Fibroblast of upper back skin (primary cell): ENCODE measurements at regions not wholly inside any gene's neighbourhood (a gene's known extent, or its start where the extent isn't known, plus 50 kb on each side); places are given as distances from the start of the nearest gene placed in this dataset.

Experiments used
- DNase-seq: peaks from one replicate; pipeline ENCODE4 v3.0.0-alpha.2; 2013

- no peak for DNase-seq
Measured at GRCh38 chr2:136209561-136210454, 91.9 kb upstream of the CXCR4 start.

- DNase-seq = no peak
Measured at GRCh38 chr2:136208682-136209420, 90.9 kb upstream of the CXCR4 start.

GRCh38 chr2:136207665-136208064, 89.7 kb upstream of the CXCR4 start:
- no peak for DNase-seq

- DNase-seq = no peak
Measured at GRCh38 chr2:136207030-136207623, 89.2 kb upstream of the CXCR4 start.

GRCh38 chr2:136206613-136207012, 88.7 kb upstream of the CXCR4 start:
- no peak for DNase-seq

GRCh38 chr2:136205615-136206014, 87.7 kb upstream of the CXCR4 start:
- no peak for DNase-seq

- no peak for DNase-seq
Measured at GRCh38 chr2:136204971-136205370, 87.0 kb upstream of the CXCR4 start.

GRCh38 chr2:136195226-136195625, 77.3 kb upstream of the CXCR4 start:
- DNase-seq = no peak

- DNase-seq = no peak
Measured at GRCh38 chr2:136191041-136191440, 73.1 kb upstream of the CXCR4 start.

- DNase-seq = no peak
Measured at GRCh38 chr2:136189221-136189782, 71.4 kb upstream of the CXCR4 start.

- no peak for DNase-seq
Measured at GRCh38 chr2:136188086-136188485, 70.1 kb upstream of the CXCR4 start.

GRCh38 chr2:136185981-136186776, 68.2 kb upstream of the CXCR4 start:
- DNase-seq = no peak

- no peak for DNase-seq
Measured at GRCh38 chr2:136183097-136183496, 65.1 kb upstream of the CXCR4 start.

- DNase-seq = no peak
Measured at GRCh38 chr2:136182315-136182714, 64.4 kb upstream of the CXCR4 start.

GRCh38 chr2:136179602-136179975, 61.6 kb upstream of the CXCR4 start:
- DNase-seq = no peak

GRCh38 chr2:136178941-136179601, 61.1 kb upstream of the CXCR4 start:
- DNase-seq = no peak

- DNase-seq = no peak
Measured at GRCh38 chr2:136175868-136176267, 57.9 kb upstream of the CXCR4 start.

- DNase-seq = no peak
Measured at GRCh38 chr2:136175466-136175865, 57.5 kb upstream of the CXCR4 start.

- DNase-seq = no peak
Measured at GRCh38 chr2:136173126-136173525, 55.2 kb upstream of the CXCR4 start.

GRCh38 chr2:136171223-136171622, 53.3 kb upstream of the CXCR4 start:
- no peak for DNase-seq

GRCh38 chr2:136168720-136169119, 50.8 kb upstream of the CXCR4 start:
- DNase-seq = no peak
